Prostate gland (tissue), 2 donors: ENCODE measurements at regions not wholly inside any gene's neighbourhood (a gene's known extent, or its start where the extent isn't known, plus 50 kb on each side); places are given as distances from the start of the nearest gene placed in this dataset.

Experiments
- CTCF ChIP-seq, 4 experiments: fragments of 200-600 bp in 2 of 4; fragments of 450-650 bp in 2 of 4; sonication (generic) in 2 of 4; IDR thresholded peaks; 1 replicate in 3 of 4; 2 replicates in 1 of 4; pipeline ENCODE4 v1.5.1; 2016 to 2019; ENCODE audit warnings: antibody characterized with exemption in 4 of 4, mild to moderate bottlenecking in 2 of 4, moderate library complexity in 2 of 4
- POLR2A ChIP-seq: fragments of 450-650 bp; IDR thresholded peaks from one replicate; pipeline ENCODE4 v1.6.1; 2016; ENCODE audit warnings: antibody characterized with exemption, mild to moderate bottlenecking

GRCh38 chr2:5083402-5083801 is 608.8 kb upstream of the SOX11 start:
- no peak for TF ChIP-seq CTCF (IDR thresholded peaks at IDR 0.05)
- no peak for TF ChIP-seq POLR2A
